ENCODE measurements at regions not wholly inside any gene's neighbourhood (a gene's known extent, or its start where the extent isn't known, plus 50 kb on each side); places are given as distances from the start of the nearest gene placed in this dataset.
"Not testable (repeated sequence)": the region's sequence is repeated elsewhere in the genome, so short reads cannot be mapped to it uniquely, and the experiment has no call there.

DNA sequence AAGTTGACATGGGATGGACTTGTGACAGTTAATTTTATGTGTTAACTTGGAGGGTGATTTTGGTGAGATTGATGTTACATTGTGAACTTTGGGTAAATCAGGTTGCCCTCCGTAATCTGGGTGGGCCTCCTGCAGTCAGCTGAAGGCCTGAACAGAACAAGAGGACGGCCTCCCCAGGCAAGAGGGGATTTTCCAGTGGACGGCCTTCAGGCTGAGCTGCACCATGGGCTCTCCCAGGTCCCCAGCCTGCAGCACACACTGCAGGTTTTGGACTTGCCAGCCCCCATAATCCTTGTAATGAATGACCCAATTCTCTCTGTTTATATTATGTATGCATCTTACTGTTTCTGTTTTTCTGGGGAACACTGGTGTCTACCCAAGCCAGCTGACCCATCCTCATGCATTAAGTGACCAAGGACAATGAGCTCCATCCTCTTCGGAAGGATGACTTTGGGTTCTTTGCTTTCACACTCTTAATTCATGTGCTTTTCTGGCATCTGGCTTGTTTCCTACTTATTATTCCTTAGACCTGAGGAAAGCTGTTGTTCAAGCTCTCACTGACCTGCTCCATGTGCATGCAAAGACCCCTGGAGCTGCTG lies 64.2 kb downstream of the DACT2 start:
- DNase-seq: no peak

DNA sequence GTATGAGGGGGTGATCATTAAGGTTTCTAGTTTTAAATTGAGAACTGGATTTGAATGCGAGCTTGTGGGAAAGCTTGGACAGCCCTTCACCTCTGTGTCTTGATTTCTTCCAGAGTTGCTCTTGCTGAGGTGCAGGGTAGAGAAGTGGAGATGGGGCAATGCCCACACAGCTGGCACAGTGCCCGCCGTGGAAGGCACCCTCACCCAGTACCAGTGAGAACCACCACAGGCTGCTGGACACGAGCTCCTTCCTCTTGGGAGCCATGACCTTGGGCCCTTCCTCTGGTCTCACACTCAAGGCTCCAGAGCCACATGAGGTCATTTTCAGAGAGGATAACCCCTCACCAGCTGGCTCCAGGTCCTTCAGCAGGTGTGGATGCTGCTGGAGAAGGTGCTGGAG lies 67.3 kb downstream of the DACT2 start:
- DNase-seq: no peak

DNA sequence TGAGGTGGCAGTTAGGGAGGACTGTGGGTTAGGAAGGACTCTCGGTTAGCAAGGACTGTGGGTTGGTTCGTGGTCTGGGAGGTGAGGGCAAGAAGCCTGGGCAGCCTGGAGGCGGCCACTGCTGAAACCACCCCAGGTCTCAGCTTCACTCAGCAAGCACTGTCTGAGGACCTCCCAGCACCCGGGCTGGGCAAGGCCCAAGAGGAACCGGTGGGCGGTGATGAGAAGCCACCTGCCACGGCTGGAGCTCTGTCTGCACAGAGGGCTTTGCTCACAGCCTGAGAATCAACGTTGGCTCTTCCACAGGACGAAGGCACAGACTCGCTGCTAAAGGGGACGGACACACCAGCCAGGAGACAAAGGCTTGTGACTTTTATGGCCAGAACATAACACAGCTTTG lies 69.3 kb downstream of the DACT2 start:
- DNase-seq: no peak

DNA sequence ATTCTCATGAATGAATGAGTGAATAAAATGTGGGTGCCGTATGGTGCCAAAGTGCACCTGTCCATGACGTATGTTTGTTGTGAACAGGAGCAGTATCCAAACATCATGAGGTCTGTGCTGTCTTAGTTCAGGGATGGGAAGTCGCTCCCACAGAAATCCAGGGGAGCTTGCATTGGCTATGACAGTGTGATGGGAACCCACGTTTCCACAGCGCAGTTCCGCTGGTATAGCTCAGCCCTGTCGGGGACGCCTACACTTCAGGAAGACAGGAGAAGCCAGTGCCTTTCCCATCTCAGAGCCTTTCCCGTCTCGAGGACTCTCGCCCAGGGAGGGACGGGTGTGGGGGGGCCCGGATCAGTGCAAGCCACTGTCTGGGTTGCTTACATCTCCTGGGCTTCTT lies 69.8 kb downstream of the DACT2 start:
- no peak for DNase-seq

DNA sequence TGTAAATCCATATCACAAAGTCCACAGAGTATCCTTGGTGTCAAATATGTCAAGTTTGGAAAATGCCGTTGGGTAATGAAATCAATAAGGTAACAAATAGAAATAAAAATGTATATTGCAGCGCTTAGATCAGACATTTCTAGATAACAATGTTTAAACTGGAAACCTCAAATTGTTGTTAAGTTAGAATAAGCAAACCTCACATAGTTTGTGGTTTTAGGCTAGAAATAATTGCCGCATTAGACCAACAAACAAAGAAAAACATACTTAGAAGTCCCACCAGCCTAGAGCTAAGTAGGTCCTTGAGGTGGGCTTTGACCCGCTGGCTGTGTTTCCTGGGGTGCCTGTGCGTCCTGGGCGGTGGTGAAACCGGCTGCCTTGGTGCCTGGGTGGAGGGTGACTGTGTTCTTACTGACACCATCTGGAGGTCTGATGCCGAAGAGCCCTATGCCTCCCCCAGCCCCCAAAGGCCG lies 71.4 kb downstream of the DACT2 start:
- no peak for DNase-seq

DNA sequence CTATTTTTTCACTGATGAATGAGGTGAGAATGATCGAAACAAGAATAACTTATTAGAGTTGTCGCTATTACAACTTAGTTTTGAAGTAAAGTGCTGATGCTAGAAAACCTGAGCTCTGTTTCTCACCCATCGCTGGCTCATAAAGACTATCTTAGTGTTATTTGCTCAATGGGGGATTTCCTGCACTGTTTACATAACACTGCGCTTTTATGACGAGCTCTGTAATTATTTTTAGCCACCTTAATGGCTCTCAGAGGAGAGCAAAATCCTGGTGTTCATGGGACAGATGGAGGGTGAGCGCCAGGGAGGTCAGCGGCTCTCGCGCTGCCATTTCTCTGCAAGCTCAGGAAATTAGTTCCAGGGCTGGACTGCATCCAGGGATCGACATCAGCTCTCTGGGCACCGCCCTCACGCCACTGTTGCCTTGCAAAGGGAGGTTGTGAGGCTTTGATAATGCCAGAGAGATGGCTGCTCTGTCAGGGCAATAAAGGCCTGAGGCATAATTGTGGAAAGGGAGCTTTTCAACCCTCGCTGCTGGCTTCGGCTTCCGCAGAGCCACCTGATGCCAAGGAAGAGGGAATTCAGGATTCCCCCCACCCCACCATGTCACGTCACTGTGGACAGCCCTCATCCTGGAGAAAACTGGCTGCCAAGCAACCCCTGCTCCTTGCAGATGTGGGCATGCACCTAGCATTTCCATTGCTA lies 72.0 kb downstream of the DACT2 start:
- no peak for DNase-seq

DNA sequence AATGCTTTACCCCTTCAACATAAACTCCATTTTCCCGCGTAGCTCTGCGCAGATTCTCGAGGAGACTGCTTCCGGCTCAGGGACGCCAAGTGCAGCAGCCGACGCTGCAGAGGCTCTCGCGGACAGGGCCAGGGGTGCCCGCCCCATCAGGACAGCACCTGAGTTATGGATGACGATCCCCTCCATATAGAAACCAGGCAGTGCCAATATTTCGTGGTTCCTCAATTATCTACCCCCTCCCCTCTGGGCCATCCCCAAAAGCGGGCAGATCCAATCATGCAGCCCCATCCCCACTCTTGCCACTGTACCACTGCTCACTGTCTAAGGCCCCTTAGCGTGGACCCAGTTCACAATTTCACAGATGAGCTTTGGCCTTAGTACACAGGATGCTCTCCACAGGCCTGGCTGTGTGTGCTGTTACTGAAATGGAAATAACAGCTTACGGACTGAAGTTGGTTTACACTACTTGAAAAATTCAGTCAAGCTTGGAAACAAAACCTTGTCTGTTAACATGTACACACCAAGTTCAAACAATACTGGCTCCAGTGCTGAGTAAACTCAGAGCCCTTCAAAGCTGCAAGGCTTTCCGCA lies 74.5 kb downstream of the DACT2 start:
- no peak for DNase-seq

DNA sequence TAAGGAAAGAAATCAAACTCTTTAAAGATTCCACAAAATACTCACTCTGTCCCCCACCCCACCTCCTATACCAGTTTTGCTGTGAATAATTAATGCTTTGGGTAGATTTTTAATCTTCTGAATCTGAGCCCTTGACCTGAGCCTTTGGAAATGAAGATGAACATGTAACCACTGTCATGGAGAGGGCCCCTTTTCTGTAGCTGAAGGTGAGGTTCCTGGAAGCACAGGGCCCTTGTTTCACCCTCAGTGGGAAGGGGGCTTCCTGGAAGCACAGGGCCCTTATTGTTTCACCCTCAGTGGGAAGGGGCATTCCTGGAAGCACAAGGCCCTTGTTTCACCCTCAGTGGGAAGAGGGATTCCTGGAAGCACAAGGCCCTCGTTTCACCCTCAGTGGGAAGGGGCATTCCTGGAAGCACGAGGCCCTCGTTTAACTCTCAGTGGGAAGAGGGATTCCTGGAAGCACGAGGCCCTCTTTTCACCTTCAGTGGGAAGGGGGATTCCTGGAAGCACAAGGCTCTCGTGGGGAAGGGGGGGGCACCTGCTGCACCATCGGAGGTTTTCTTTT lies 75.7 kb downstream of the DACT2 start:
- no peak for DNase-seq

DNA sequence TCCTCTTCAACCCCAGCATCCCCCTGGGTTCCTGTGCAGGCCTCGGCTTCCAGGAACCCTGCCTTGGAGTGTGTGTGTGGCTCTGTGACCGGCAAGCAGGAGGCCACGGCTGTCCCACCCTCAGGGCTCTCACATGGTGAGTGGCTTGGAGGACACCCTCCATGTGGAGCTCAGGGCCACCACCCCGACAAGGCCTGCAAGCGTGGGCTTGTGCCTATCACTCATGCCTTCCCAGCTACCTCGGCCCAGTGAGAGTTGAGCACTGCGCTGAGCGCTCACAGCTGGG lies 76.7 kb downstream of the DACT2 start:
- no peak for DNase-seq

DNA sequence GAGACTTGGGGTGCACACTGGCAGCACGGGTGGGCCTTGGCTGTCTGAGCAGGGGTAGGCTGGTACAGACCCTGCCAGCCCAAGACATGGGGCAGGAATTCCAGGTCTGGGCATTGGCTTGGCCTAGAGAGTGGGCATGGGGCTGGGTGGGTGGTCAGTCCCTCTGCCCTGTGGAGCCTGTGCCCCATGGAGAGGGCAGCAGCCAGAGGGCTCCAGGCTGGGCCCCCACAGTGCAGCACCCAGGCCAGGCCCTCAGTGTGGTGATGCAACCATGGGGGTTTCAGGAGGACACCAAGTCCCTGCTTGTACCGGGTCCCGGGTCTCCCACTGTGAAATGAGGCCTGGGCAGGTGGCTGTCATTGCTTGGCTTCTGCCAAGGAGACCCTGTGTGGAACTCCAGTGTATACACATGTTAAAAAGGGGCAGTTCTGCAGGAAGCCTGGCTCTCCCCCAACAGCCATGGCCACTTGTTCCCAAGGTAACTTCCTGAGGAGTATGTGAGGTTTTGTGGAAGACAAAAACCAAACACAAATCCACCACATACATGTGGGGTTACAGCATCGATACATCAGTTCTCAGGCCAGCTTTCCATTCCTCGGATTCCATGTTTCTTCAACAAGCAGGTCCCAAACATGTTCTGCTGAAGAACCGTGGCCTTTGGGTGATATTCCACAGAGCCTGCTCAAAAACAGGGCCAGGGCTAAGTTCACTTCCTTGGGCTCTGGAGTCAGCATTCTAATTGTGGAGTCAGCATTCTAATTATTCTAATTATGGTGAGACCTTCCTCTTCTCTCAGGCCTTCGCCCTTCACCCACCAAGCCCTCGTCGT lies 77.3 kb downstream of the DACT2 start:
- no peak for DNase-seq

DNA sequence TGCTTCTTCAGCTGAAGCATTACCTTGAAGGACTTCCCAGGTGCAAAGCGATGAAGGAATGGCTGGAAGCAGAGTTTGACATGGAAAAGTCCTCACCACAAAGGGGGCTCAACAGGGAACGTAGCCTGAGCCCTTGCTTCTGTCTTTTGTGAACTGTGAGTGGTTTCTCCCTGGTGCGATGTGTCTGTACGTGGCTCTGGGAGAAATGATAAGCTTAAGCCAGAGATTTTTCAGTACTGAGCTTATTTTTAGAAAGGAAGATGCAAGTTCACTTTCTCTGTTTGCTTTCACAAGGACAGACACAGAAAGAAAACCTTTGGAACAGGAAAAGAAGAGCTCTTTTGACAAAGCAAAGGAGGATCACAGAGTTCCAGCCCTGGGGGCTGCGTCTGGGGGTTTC lies 79.4 kb downstream of the DACT2 start:
- no peak for DNase-seq

DNA sequence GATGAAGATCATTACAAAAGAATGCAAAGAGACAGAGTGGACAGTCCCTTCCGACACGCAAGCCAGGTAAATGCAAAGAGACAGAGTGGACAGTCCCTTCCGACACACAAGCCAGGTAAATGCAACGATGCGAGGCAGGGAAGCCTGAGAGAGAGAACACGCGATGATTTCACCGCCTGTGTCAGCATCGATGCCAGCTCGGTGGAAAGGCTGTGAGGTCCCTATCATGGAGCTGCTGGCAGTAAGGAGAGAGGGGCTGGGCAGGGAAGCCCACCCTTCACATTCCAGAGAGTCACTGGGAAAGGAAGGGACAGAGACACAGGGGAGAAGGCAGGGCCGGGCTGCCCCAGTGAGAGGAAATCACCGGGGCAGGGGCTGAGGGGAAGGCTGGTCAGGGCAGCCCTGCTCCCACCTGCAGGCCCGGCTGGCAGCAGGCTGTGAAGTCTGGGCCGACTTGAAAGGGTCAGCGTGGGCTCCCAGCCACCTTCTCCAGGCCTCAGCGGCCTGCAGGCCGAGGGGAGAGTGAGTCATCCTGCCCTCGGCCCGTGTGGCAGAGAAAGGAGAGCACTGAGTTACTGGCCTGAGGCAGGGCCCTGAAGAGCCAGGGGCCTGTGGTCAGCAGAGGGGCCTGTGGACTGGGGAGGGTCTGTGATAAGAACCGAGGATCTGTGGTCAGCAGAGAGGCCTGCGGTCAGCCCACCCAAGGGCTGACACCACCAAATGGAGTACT lies 80.4 kb downstream of the DACT2 start:
- no peak for DNase-seq

DNA sequence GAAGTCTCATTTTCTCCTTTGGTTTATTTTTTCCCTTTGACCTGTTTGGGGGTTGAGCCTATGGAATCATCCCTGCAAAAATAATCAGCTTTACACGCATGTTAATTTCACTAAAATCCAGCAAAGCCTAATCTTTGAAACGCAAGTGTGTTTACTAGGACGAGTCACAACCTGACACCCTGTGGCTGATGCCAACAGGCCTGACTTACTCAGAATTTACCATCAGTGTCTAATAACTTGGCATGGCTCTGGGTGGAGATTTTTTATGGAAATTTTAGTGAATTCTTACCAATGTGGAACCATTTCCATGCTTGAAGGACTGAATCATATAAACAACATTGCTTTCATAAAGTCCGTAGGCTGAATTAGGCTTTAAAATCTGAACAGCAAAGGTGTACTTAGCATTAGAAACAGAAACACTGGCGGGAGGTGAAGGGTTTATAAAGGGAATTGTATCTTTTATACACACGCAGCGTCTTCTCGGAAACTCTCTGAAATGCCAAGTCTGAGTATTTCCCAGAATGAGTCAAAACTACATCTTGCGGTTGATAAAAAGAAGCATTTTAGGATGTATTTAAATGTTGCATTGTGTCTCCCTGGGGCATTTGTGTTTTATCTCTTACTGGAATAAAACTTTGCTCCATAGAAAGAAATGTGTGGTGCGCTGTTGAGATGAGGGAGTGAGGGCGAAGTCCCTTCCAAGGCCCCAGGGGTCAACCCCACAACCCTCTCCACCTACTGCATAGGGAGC lies 81.2 kb downstream of the DACT2 start:
- DNase-seq: no peak

DNA sequence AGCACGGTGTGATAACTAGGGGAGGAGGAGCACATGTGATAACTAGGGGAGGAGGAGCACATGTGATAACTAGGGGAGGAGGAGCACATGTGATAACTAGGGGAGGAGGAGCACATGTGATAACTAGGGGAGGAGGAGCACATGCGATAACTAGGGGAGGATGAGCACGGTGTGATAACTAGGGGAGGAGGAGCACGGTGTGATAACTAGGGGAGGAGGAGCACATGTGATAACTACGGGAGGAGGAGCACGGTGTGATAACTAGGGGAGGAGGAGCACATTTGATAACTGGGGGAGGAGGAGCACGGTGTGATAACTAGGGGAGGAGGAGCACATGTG lies 85.7 kb downstream of the DACT2 start:
- not testable (repeated sequence) for DNase-seq

DNA sequence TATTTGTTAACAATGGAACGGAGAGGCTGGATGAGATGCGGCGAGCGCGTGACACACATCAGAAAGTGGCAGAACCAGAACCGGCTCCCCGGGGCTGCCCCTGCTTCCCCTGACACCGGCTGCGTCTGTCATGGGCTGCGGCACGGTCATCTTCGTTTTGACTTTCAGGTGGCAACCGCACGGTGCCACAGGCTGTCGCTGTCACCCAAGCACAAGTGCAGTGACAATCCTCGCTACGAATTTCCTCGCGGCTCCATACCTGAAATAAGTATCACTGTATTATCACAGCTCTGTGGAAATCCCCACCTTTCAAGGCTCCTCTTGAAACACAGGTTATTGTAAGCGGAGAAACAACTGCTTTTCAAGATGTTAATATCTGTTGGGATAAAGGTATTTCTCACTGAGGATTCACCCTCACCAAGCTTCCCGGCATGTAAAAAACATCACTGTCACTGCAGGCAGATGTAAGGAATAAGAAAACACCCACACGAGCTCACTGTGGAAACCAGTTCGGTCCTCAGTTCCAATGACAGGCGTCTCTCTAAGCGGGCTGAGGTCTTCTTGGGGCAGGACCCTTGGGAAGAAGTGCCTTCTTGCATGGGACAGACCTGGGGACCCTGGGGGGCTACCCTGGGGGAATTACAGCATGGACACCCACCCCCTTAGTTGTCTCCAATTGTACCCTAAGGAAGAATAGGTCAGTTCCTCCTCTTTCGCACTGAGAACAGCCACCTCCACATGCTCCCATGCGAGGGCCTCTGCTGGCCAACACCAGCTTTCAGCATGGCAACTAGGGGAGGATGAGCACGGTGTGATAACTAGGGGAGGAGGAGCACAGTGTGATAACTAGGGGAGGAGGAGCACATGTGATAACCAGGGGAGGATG lies 86.3 kb downstream of the DACT2 start:
- no peak for DNase-seq

DNA sequence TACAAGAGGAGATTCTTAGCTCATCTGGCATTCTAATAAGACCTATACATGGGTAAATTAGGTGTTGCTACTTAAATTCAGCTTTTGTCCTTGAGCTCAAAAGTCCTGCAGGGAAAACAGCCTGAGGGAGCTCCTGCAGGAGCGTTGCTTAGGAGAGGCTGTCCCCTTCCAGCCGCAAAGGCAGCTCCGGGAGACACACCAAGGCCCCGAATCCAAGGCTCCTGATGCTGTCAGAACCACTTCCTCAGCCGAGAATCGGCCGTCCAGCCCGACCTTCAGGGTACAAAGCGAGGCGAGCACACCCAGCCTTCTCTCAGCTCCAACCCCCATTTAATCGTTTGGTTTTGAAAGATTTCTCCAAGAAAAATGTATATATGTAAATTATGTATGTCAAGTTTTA lies 87.0 kb downstream of the DACT2 start:
- no peak for DNase-seq

DNA sequence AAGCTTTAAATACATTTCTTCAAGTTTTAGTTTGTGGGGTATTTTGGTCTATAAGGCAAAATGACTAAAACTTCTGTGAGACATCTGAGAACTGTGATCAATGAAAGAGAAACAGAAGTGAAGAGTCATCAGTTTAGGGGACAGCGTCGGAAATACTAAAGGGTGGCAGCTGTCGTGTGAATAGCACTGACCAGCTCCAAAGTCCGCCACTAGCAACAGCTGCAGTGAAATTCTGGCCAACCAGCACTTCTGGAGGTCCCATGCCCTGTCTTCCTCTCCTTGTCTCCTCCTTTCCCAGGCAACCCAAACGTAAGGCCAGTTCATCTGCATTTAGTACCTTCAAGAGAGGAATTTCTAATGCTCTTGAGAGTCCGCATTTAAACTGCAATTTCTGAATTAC lies 87.5 kb downstream of the DACT2 start:
- no peak for DNase-seq

DNA sequence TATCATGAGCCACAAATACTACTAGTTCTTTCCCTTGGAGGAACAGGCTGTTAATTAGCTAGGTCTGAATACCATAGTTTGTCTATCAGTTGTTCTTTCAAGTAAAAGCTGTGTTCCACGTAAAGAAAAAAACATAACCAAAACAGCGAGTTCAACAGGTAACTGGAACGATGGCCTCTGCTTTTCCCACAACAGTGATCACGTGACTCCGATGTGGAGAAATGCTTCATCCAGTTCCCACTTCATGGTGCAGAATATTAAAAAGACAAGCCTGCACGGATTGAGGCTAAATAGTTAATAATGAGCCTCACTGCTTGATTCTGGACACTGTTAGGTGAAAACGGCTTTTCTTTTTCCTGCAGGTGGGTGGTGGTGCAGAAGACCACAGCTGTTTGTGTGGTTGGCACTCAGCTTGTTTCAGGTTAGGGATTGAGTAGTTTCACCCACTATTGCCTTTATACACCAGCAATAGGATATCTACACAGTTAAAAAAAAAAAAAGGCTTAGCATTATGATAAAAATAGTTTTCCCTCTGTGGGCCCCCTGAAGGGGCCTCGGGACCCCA lies 88.1 kb downstream of the DACT2 start:
- DNase-seq: no peak

DNA sequence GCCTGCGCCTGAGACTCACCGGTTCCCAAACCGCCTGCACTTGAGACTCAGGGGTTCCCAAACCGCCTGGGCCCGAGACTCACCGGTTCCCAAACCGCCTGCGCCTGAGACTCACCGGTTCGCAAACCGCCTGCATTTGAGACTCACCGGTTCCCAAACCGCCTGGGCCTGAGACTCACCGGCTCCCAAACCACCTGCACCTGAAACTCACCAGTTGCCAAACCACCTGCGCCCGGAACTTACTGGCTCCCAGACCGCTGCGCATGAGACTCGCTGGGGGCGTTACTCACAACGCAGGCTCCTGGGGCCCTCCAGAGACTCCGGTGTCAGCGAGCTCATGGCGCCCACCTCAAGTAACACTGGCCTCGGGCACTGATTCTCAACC lies 90.2 kb downstream of the DACT2 start:
- no peak for DNase-seq

DNA sequence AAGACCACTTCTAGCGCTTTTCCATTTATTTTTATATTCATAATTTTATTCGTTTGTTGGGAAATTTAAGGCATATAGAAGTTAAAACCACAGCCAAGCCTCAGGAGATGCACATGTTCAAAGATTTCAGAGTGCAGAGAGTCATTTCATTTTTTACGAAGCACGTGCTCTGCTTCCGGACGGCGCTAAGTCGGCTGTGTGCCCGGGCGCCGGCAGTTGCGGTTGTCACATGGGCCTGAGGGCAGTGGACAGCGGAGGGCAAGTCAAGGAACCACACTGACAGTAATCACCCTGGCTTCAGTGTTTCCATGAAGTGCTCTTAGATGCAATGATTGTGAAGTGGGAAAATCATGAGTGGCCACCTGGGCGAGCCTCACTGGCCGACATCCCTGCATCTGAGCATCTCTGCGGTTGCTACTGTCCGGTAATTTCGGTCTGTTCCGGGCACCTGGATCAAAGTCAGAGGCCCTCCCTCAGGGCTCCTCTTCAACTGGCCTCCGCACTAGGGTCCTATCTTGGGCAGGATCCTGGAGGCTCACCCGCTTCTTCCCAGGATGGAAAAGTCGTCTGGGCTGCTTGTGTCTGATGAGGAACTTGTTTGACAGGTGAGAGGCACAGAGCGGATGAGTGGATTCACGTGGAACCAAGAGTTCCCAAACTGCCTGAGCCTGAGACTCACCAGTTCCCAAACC lies 90.8 kb downstream of the DACT2 start:
- no peak for DNase-seq

All from CD4-positive, alpha-beta T cell treated with Interleukin-4 for 1 hour (primary cell).